Sigmoid colon (tissue), 6 donors: ENCODE measurements at regions not wholly inside any gene's neighbourhood (a gene's known extent, or its start where the extent isn't known, plus 50 kb on each side); places are given as distances from the start of the nearest gene placed in this dataset.

Experiments
- DNase-seq: peaks from one replicate; pipeline ENCODE4 v3.0.0-alpha.2; 2019
- H3K27ac ChIP-seq, 4 donors: fragments of 200-600 bp; sonication (generic); one replicate each; pipeline ENCODE4 v1.5.1; 2016 to 2019; ENCODE audit warnings: mild to moderate bottlenecking in 1 of 4
- H3K27me3 ChIP-seq, 3 donors: fragments of 200-600 bp; sonication (generic); one replicate each; pipeline ENCODE4 v1.5.1; 2019; ENCODE audit warnings: mild to moderate bottlenecking in 1 of 3
- H3K36me3 ChIP-seq, 4 donors: fragments of 200-600 bp; sonication (generic); one replicate each; pipeline ENCODE4 v1.5.1; 2016 to 2019
- H3K4me1 ChIP-seq, 4 donors: fragments of 200-600 bp; sonication (generic); one replicate each; pipeline ENCODE4 v1.5.1; 2017 to 2019
- H3K4me3 ChIP-seq, 4 donors: fragments of 200-600 bp; sonication (generic); one replicate each; pipeline ENCODE4 v1.5.1; 2017 to 2019; ENCODE audit warnings: mild to moderate bottlenecking in 2 of 4, moderate library complexity in 1 of 4
- H3K9me3 ChIP-seq, 4 donors: fragments of 200-600 bp in 3 of 4; sonication (generic) in 3 of 4; one replicate each; pipeline versions ENCODE4 v1.5.1 to v1.6.1; 2013 to 2019
- CTCF ChIP-seq, 4 experiments: fragments of 450-650 bp in 3 of 4; fragments of 200-600 bp in 1 of 4; IDR thresholded peaks; one replicate each; pipeline ENCODE4 v1.5.1; 2016 to 2019; ENCODE audit warnings: antibody characterized with exemption in 4 of 4, mild to moderate bottlenecking in 3 of 4, moderate library complexity in 2 of 4
- EP300 ChIP-seq, 4 donors: sonication (generic); formaldehyde crosslinking; IDR thresholded peaks; one replicate each; pipeline ENCODE4 v1.6.1; 2017; ENCODE audit warnings: antibody characterized with exemption in 4 of 4
- POLR2A ChIP-seq, 2 donors: fragments of 450-650 bp; IDR thresholded peaks; one replicate each; pipeline ENCODE4 v1.6.1; 2016; ENCODE audit warnings: antibody characterized with exemption in 2 of 2, mild to moderate bottlenecking in 2 of 2, moderate library complexity in 2 of 2
- POLR2AphosphoS5 ChIP-seq, 4 donors: sonication (generic); formaldehyde crosslinking; IDR thresholded peaks; one replicate each; pipeline ENCODE4 v1.6.1; 2017; ENCODE audit warnings: antibody characterized with exemption in 4 of 4
- WGBS, 2 donors: extraction: QIAGEN DNeasy Blood & Tissue Kit; methylation state at CpG; one replicate each; pipeline ENCODE4 v1.1.7; 2013; 5-methylcytosine and 5-hydroxymethylcytosine counted together
- intact Hi-C: fragments of 100-400 bp; cut with DNase I; formaldehyde crosslinking; loops from one replicate; pipeline ENCODE4 v1.15.1; 2023
- donor health status: healthy with polysubstance abuse.
- donor health status: healthy.

- intact Hi-C loops: no loop called here
- 30 to 49% methylated on average over 3 of the region's 3 CpGs for WGBS, 2 donors
- H3K27me3 ChIP-seq: no peaks in the 10 kb centered on the region
Measured at GRCh38 chr3:140822401-140823047, 119.1 kb upstream of the SLC25A36 start.

DNA sequence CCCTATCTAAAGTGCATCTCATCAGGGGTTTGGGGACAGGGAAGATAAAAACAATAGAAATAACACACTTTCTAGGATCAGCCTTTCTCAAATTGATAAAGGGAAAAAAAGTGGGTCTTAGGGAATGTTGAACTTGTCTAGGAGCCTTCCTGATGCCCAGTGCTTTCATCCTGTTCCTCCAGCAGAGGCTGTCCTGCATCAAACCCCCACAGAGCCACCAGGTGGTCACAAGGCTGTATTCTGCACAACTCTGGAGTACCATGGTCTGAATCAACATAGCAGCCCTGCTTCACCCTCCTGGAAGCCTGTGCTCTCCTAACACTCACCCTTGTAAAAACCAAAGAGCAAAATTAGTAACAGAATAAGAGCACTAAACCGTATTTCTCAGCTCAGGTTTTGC, 118.5 kb upstream of the SLC25A36 start:
- no peak for TF ChIP-seq POLR2A (IDR thresholded peaks at IDR 0.05)
- TF ChIP-seq POLR2AphosphoS5 (IDR thresholded peaks at IDR 0.05): no peak
- no peak for TF ChIP-seq EP300 (IDR thresholded peaks at IDR 0.05)
- no peak for TF ChIP-seq CTCF (IDR thresholded peaks at IDR 0.05)
- intact Hi-C loops: no loop called here
- WGBS, 2 donors: 63 to 85% methylated on average over 1 of the region's 1 CpG
- no peak overlapping the region for H3K27ac ChIP-seq
- no peaks in the 10 kb centered on the region for H3K4me1 ChIP-seq
- H3K27me3 ChIP-seq: no peaks in the 10 kb centered on the region
- no peak overlapping the region for H3K4me3 ChIP-seq
- H3K36me3 ChIP-seq: no peaks in the 10 kb centered on the region
- no peaks in the 10 kb centered on the region for H3K9me3 ChIP-seq
- no peak for DNase-seq

More at GRCh38 chr3:140822401-140823047, 119.1 kb upstream of the SLC25A36 start:
- Histone ChIP-seq H3K4me3 (no peak overlapping the region), H3K36me3 (no peaks in the 10 kb centered on the region), H3K9me3 (no peaks in the 10 kb centered on the region), H3K4me1 (no peaks in the 10 kb centered on the region), H3K27ac (no peak overlapping the region)
- no peak for DNase-seq
- TF ChIP-seq EP300 (IDR thresholded peaks at IDR 0.05) (no peak), POLR2A (IDR thresholded peaks at IDR 0.05) (no peak), CTCF (IDR thresholded peaks at IDR 0.05) (no peak), POLR2AphosphoS5 (IDR thresholded peaks at IDR 0.05) (no peak)

DNA sequence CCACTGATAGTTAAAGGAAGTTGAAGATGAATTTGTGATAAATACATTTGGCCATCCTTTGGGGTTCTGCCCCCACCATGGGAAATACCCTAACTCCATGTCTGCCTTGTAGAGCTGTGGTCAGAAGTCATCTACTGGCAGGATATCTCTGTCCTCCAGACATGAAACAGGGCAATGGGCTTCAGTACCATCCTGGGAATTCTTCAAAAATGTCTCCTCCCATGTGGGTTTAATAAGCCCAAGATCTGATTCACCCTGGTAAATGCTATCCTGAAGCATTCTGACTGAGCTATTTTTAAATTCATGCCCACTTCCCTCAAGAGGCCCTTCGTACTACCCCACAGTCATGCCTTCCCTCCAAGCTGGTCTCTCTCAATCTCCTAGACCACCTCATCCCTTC, 113.7 kb upstream of the SLC25A36 start:
- no peaks in the 10 kb centered on the region for H3K9me3 ChIP-seq
- WGBS, 2 donors: 68 to 88% methylated on average over 1 of the region's 1 CpG
- no peaks in the 10 kb centered on the region for H3K27me3 ChIP-seq
- no peaks in the 10 kb centered on the region for H3K36me3 ChIP-seq
- H3K27ac ChIP-seq: no peak overlapping the region
- no peaks in the 10 kb centered on the region for H3K4me1 ChIP-seq
- no peak overlapping the region for H3K4me3 ChIP-seq
- no peak for DNase-seq
- intact Hi-C loops: no loop called here
- TF ChIP-seq POLR2A (IDR thresholded peaks at IDR 0.05) (no peak), POLR2AphosphoS5 (IDR thresholded peaks at IDR 0.05) (no peak), EP300 (IDR thresholded peaks at IDR 0.05) (no peak), CTCF (IDR thresholded peaks at IDR 0.05) (no peak)

GRCh38 chr3:140828585-140828984, 113.1 kb upstream of the SLC25A36 start:
- Histone ChIP-seq H3K9me3 (no peaks in the 10 kb centered on the region), H3K36me3 (no peaks in the 10 kb centered on the region), H3K27me3 (no peaks in the 10 kb centered on the region), H3K27ac (no peak overlapping the region), H3K4me3 (no peak overlapping the region), H3K4me1 (no peaks in the 10 kb centered on the region)
- WGBS, 2 donors: 67 to 73% methylated on average over 1 of the region's 1 CpG
- no peak for TF ChIP-seq POLR2A (IDR thresholded peaks at IDR 0.05)
- no peak for TF ChIP-seq CTCF (IDR thresholded peaks at IDR 0.05)
- TF ChIP-seq POLR2AphosphoS5 (IDR thresholded peaks at IDR 0.05): no peak
- TF ChIP-seq EP300 (IDR thresholded peaks at IDR 0.05): no peak
- intact Hi-C loops: no loop called here
- no peak for DNase-seq

DNA sequence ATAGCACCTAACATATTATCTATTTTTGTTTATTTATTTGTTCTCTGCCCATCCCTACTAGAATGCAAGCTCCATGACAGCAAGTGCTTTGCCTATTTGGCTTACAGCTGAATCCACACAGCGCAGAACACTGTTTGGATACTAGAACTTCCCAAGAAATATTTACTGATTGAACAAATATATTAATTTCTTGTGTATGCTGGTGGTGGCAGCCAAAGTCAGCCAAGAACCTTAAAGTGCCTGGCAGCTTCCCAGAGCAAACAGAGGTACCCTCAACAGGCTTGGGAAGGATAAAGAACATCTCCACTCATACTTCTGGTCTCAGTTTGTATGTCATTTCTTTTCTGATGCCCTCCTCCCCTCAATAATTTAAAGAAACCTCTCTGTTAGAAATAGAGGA, 111.8 kb upstream of the SLC25A36 start:
- WGBS, 2 donors: 95 to 97% methylated on average over 1 of the region's 1 CpG
- TF ChIP-seq CTCF (IDR thresholded peaks at IDR 0.05) (no peak), POLR2AphosphoS5 (IDR thresholded peaks at IDR 0.05) (no peak), EP300 (IDR thresholded peaks at IDR 0.05) (no peak), POLR2A (IDR thresholded peaks at IDR 0.05) (no peak)

More for the DNA sequence above, 111.8 kb upstream of the SLC25A36 start:
- no peak for DNase-seq
- no peaks in the 10 kb centered on the region for H3K36me3 ChIP-seq
- H3K4me1 ChIP-seq: no peaks in the 10 kb centered on the region
- H3K4me3 ChIP-seq: no peak overlapping the region
- H3K27ac ChIP-seq: no peak overlapping the region
- no peaks in the 10 kb centered on the region for H3K9me3 ChIP-seq
- intact Hi-C loops: no loop called here
- no peaks in the 10 kb centered on the region for H3K27me3 ChIP-seq
